ENCODE measurements at regions not wholly inside any gene's neighbourhood (a gene's known extent, or its start where the extent isn't known, plus 50 kb on each side); places are given as distances from the start of the nearest gene placed in this dataset.

DNA sequence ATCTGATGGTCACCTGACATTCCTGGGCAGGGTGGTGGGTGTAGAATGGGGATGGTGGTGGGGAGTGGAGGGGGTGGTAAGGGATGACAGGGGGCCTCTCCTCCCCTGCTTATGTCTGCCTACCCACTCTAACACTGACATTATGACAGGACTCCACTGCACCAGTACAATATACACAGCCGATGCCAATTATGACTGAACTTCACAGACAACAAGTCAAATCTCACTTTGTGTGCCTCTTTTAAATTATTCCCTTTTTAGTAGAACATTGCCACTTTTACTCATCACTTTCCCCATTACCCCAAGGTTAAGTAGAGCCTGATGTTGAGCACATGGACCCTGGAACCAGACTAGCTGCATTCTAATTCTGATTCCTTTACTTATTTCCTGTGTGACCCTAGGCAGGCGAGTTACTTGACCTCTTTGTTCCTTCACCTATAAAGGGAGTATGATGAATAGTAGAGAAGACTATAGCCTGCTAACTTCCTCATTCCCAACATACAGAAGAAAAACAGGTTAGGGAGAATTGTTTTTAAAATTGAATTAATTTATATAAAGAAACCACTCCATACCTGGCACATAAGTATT is 464.7 kb downstream of the DMRT2 start:
- Histone ChIP-seq H3K27ac (no peak overlapping the region), H3K27me3 (no peaks in the 10 kb centered on the region), H3K36me3 (no peaks in the 10 kb centered on the region), H3K4me1 (no peaks in the 10 kb centered on the region), H3K9me3 (no peaks in the 10 kb centered on the region), H3K4me3 (no peak overlapping the region)
- TF ChIP-seq, protein P1, sequence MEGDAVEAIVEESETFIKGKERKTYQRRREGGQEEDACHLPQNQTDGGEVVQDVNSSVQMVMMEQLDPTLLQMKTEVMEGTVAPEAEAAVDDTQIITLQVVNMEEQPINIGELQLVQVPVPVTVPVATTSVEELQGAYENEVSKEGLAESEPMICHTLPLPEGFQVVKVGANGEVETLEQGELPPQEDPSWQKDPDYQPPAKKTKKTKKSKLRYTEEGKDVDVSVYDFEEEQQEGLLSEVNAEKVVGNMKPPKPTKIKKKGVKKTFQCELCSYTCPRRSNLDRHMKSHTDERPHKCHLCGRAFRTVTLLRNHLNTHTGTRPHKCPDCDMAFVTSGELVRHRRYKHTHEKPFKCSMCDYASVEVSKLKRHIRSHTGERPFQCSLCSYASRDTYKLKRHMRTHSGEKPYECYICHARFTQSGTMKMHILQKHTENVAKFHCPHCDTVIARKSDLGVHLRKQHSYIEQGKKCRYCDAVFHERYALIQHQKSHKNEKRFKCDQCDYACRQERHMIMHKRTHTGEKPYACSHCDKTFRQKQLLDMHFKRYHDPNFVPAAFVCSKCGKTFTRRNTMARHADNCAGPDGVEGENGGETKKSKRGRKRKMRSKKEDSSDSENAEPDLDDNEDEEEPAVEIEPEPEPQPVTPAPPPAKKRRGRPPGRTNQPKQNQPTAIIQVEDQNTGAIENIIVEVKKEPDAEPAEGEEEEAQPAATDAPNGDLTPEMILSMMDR (IDR thresholded peaks at IDR 0.05 in 4 of 5, conservative IDR thresholded peaks at IDR 0.05 in 1 of 5), result no peak
- TF ChIP-seq POLR2A (IDR thresholded peaks at IDR 0.05), result no peak
- in situ Hi-C loops (cut with MboI; ENCODE audit: low sequenced_read_pairs in 4 of 4), result no loop called here
- intact Hi-C loops (cut with DNase I; ENCODE audit: low total_unique reads), result no loop called here
- ATAC-seq (no peak), DNase-seq (no peak)

DNA sequence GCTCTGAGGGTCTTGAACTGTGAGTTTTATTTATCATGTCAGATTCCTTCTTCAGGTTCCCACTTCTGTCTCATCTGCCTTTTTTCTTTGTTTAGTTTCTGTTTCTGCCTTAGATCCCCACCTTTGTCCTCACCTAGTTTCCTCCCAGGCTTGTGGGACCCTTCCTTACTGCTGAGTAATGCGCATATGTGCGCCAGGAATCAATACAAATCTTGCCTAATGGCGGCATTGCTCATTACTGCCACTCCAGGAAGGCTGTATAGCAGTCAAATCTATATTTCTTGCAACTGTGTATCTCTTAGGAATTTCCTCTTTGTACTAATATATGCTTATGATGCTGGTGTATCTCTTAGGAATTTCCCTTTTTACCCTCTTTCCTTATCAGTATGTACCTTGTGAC is 465.4 kb downstream of the DMRT2 start:
- ATAC-seq, result no peak
- in situ Hi-C loops (cut with MboI; ENCODE audit: low sequenced_read_pairs in 4 of 4) (no loop called here), intact Hi-C loops (cut with DNase I; ENCODE audit: low total_unique reads) (no loop called here)
- DNase-seq, result no peak
- no peaks in the 10 kb centered on the region for H3K9me3 ChIP-seq
- H3K27ac ChIP-seq, result no peak overlapping the region
- TF ChIP-seq, protein P1 (IDR thresholded peaks at IDR 0.05 in 4 of 5, conservative IDR thresholded peaks at IDR 0.05 in 1 of 5), result no peak
- TF ChIP-seq POLR2A (IDR thresholded peaks at IDR 0.05), result no peak
- no peaks in the 10 kb centered on the region for H3K36me3 ChIP-seq
- H3K27me3 ChIP-seq, result no peaks in the 10 kb centered on the region
- H3K4me1 ChIP-seq, result no peaks in the 10 kb centered on the region
- no peak overlapping the region for H3K4me3 ChIP-seq

DNA sequence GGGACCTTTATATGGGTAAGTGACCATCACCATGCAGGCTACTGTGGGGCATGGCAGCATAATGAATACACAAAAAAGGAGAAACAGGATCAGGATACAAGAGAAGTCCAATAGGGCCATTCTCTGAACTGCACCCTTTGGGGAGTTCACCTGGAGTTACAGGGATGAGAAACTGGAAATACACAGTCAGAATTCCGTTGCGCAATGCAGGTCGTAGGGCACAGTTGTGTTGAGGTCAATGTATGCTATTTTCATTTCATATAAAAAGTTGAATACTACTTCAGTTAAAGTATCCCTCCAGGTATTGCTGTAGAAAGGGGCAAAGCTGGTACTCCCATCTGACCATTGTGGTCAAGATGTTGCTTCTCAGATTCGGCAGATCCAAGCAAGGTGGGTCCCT is 471.4 kb downstream of the DMRT2 start:
- DNase-seq, result no peak
- intact Hi-C loops (cut with DNase I; ENCODE audit: low total_unique reads), result no loop called here
- Histone ChIP-seq H3K27ac (no peak overlapping the region), H3K4me1 (no peaks in the 10 kb centered on the region), H3K9me3 (no peaks in the 10 kb centered on the region), H3K27me3 (no peaks in the 10 kb centered on the region), H3K36me3 (no peaks in the 10 kb centered on the region), H3K4me3 (no peak overlapping the region)
- ATAC-seq, result no peak
- no peak for TF ChIP-seq POLR2A (IDR thresholded peaks at IDR 0.05)
- TF ChIP-seq, protein P1 (IDR thresholded peaks at IDR 0.05 in 4 of 5, conservative IDR thresholded peaks at IDR 0.05 in 1 of 5), result no peak
- in situ Hi-C loops (cut with MboI; ENCODE audit: low sequenced_read_pairs in 4 of 4), result no loop called here

DNA sequence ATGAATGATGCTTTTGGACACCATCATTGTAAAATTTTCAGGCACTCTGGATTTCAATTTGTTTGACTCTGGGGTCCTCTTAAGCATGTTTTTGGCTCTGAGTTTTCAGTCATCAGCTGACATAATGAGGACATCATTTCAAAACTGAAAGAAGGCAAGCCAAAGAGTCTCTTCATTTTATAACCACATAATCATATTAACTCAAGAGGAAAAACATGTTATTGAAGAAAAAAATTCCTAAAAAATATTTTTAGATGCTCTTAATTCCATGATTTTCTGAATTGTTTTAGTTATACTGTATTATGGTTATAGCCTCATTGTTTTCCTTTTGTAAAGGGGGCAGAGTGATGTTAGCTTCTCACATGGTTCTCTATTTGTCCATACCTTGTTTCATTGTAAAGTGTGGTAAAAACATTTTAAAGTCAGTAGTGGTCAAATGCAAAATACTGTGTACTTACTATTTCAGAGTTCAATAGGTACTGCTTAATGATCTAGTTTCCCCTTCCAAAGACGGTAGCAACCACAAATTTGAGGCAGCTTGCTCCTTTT is 472.1 kb downstream of the DMRT2 start:
- H3K36me3 ChIP-seq, result no peaks in the 10 kb centered on the region
- H3K4me1 ChIP-seq, result no peaks in the 10 kb centered on the region
- no peak for ATAC-seq
- H3K27me3 ChIP-seq, result no peaks in the 10 kb centered on the region
- H3K9me3 ChIP-seq, result no peaks in the 10 kb centered on the region
- in situ Hi-C loops (cut with MboI; ENCODE audit: low sequenced_read_pairs in 4 of 4) (no loop called here), intact Hi-C loops (cut with DNase I; ENCODE audit: low total_unique reads) (no loop called here)
- no peak for DNase-seq
- no peak for TF ChIP-seq POLR2A (IDR thresholded peaks at IDR 0.05)
- TF ChIP-seq, protein P1 (IDR thresholded peaks at IDR 0.05 in 4 of 5, conservative IDR thresholded peaks at IDR 0.05 in 1 of 5), result no peak
- H3K27ac ChIP-seq, result no peak overlapping the region
- no peak overlapping the region for H3K4me3 ChIP-seq

DNA sequence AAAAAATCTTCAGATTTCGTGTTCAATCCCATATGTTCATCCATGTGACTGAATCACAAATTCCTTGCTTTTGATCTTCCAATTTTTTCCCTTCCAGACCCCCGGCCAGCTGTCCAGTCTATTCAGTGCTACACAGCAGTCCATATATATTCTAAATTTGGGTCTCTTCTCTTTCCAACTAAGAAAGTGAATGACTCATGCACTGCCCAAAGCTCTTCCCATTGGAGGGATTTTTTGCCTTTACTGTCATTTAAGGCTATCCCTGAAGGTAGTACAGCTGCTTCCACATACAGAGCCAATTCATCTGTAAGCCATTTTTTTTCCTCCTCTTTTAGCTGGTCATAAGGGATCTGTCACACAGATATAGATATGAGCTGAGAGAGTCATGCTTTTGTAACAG is 478.3 kb downstream of the DMRT2 start:
- Histone ChIP-seq H3K36me3 (no peaks in the 10 kb centered on the region), H3K4me3 (no peak overlapping the region), H3K27ac (no peak overlapping the region), H3K4me1 (no peaks in the 10 kb centered on the region), H3K9me3 (no peaks in the 10 kb centered on the region), H3K27me3 (no peaks in the 10 kb centered on the region)
- TF ChIP-seq, protein P1 (IDR thresholded peaks at IDR 0.05 in 4 of 5, conservative IDR thresholded peaks at IDR 0.05 in 1 of 5), result no peak
- TF ChIP-seq POLR2A (IDR thresholded peaks at IDR 0.05), result no peak
- intact Hi-C loops (cut with DNase I; ENCODE audit: low total_unique reads), result no loop called here
- in situ Hi-C loops (cut with MboI; ENCODE audit: low sequenced_read_pairs in 4 of 4), result no loop called here
- ATAC-seq (no peak), DNase-seq (no peak)
